Calu3 (cell line): ENCODE measurements at regions not wholly inside any gene's neighbourhood (a gene's known extent, or its start where the extent isn't known, plus 50 kb on each side); places are given as distances from the start of the nearest gene placed in this dataset.

Experiments
- BruUV-seq: library from RNA; stranded (reverse); fragments of 400-500 nt; replicated peaks from 2 replicates; lab custom pipeline; 2021; lab: Mats Ljungman, UMichigan
- CTCF ChIA-PET: fragments of 300-600 bp; sonication (Branson Sonifier 250); formaldehyde crosslinking; loops from one replicate; lab custom pipeline; 2022; ENCODE audit warnings: antibody characterized with exemption; lab: Charles Lee
- DNase-seq: peaks from one replicate; pipeline ENCODE4 v3.0.0; 2022
- H3K27ac Mint-ChIP-seq: one replicate; pipeline ENCODE4 v1.8.0; 2022; ENCODE audit warnings: mixed read lengths; ENCODE audit not compliant: unreplicated experiment
- H3K27me3 Mint-ChIP-seq: one replicate; pipeline ENCODE4 v1.8.0; 2022; ENCODE audit warnings: mixed read lengths; ENCODE audit not compliant: unreplicated experiment
- H3K36me3 Mint-ChIP-seq: one replicate; pipeline ENCODE4 v1.8.0; 2022; ENCODE audit warnings: mild to moderate bottlenecking, moderate library complexity, mixed read lengths; ENCODE audit not compliant: insufficient read depth, unreplicated experiment
- H3K4me1 Mint-ChIP-seq: one replicate; pipeline ENCODE4 v1.8.0; 2022; ENCODE audit warnings: mild to moderate bottlenecking, low read depth, mixed read lengths; ENCODE audit not compliant: unreplicated experiment
- H3K4me3 Mint-ChIP-seq: one replicate; pipeline ENCODE4 v1.8.0; 2022; ENCODE audit warnings: mild to moderate bottlenecking, low read depth, moderate library complexity, mixed read lengths; ENCODE audit not compliant: unreplicated experiment
- H3K9me3 Mint-ChIP-seq: one replicate; pipeline ENCODE4 v1.8.0; 2022; ENCODE audit warnings: low read depth, mixed read lengths; ENCODE audit not compliant: unreplicated experiment
- CTCF ChIP-seq: fragments of 200-600 bp; IDR thresholded peaks from one replicate; pipeline ENCODE4 v1.8.0; 2022; ENCODE audit warnings: antibody characterized with exemption; ENCODE audit not compliant: unreplicated experiment
- intact Hi-C: fragments of 100-400 bp; cut with micrococcal nuclease; formaldehyde crosslinking; loops from one replicate; pipeline ENCODE4 v1.10.0; 2022; ENCODE audit not compliant: unreplicated experiment

DNA sequence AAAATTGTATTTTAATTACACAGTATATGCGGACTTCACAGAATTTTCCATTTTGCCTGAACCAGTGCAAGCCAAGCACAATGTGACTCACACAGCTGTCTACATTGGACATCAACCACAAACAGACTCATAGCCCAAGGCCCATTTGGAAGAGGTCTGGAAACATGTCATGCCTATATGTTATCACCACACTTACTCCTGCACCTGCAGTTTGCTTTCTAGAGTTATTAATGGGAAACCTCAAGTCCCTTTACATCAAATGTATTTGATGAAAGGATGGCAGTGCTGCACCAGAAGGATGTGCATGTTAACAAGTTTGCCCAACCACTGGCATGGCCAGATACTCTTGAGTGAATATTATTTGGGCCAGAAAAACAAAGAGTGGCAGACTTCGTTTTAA lies 548.9 kb upstream of the CDH2 start:
- no TSS peak for BruUV-seq
- TF ChIP-seq CTCF, result no peak
- Mint-ChIP-seq H3K27ac (no peak overlapping the region), H3K4me3 (no peak overlapping the region), H3K9me3 (peaks cover 2% of the 10 kb centered on the region), H3K36me3 (no peaks in the 10 kb centered on the region), H3K4me1 (no peaks in the 10 kb centered on the region), H3K27me3 (no peaks in the 10 kb centered on the region)
- CTCF ChIA-PET, result no interaction called here
- DNase-seq, result no peak
- intact Hi-C loops, result no loop called here

DNA sequence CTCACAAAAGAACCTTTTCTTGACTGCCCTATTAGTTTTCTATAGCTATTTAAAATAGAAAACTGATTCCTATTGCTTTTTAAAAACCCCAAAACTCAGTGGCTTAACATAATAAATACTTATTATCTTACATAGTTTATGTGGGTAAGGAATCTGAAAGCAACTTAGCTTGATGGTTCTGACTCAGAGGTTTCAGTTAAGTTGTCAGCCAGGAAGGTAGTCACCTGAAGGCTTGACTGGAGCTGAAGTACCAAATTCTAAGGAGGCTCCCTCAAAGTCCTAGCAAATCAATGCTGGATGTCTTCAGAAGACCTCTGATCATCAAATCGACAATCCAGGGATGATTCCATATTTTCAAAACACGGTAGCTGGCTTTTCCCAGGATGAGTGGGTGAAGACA lies 546.6 kb upstream of the CDH2 start:
- Mint-ChIP-seq H3K9me3 (peaks cover 2% of the 10 kb centered on the region), H3K36me3 (no peaks in the 10 kb centered on the region), H3K27me3 (no peaks in the 10 kb centered on the region), H3K4me3 (no peak overlapping the region), H3K27ac (no peak overlapping the region), H3K4me1 (no peaks in the 10 kb centered on the region)
- intact Hi-C loops, result no loop called here
- no TSS peak for BruUV-seq
- CTCF ChIA-PET, result no interaction called here
- no peak for TF ChIP-seq CTCF
- no peak for DNase-seq

DNA sequence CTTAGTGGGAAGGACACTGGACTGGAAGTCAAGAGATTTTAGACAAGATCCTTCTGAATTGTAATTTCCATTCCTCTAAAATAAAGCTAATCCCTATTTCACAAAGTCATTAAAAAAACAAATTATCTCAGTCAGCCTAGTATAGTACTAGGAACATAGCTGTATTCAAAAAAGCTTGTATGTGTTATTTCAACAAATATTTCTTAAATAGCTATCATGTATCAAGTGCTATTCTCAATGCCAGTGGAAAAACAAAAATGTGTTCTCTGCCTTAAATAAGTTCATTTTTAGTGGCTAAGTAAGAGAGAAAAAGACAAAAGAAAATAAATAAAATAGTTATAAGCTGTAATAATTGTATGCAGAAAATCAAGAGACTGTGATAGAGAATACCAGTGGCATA lies 541.8 kb upstream of the CDH2 start:
- no peak for DNase-seq
- no TSS peak for BruUV-seq
- H3K4me1 Mint-ChIP-seq, result no peaks in the 10 kb centered on the region
- intact Hi-C loops, result no loop called here
- TF ChIP-seq CTCF, result no peak
- no peaks in the 10 kb centered on the region for H3K27me3 Mint-ChIP-seq
- no peak overlapping the region for H3K4me3 Mint-ChIP-seq
- CTCF ChIA-PET, result no interaction called here
- no peak overlapping the region for H3K27ac Mint-ChIP-seq
- H3K9me3 Mint-ChIP-seq, result peaks cover 5% of the 10 kb centered on the region
- no peaks in the 10 kb centered on the region for H3K36me3 Mint-ChIP-seq

DNA sequence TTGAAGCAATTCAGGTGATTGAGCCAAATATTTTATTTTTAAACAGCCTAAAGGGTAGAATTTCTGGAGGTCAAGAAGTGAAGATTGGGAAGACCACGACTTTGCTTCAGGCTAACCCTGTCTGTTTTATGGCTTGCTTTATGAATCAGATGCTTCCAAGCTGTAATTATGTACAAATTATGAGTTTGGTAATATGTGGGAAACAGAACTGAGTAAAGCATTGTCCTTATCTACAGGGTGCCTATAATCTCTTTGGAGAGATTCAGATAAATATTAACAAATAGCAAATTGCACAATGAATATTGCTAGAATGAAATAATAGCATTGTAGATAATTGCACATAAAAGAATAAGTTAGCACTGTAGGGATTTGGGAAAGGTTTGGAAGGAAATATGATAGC lies 539.4 kb upstream of the CDH2 start:
- no peak for TF ChIP-seq CTCF
- Mint-ChIP-seq H3K4me1 (no peaks in the 10 kb centered on the region), H3K4me3 (no peak overlapping the region), H3K9me3 (peaks cover 3% of the 10 kb centered on the region), H3K36me3 (no peaks in the 10 kb centered on the region), H3K27me3 (no peaks in the 10 kb centered on the region), H3K27ac (no peak overlapping the region)
- intact Hi-C loops, result no loop called here
- DNase-seq, result no peak
- no TSS peak for BruUV-seq
- CTCF ChIA-PET, result no interaction called here
